ENCODE measurements at regions not wholly inside any gene's neighbourhood (a gene's known extent, or its start where the extent isn't known, plus 50 kb on each side); places are given as distances from the start of the nearest gene placed in this dataset.

DNA sequence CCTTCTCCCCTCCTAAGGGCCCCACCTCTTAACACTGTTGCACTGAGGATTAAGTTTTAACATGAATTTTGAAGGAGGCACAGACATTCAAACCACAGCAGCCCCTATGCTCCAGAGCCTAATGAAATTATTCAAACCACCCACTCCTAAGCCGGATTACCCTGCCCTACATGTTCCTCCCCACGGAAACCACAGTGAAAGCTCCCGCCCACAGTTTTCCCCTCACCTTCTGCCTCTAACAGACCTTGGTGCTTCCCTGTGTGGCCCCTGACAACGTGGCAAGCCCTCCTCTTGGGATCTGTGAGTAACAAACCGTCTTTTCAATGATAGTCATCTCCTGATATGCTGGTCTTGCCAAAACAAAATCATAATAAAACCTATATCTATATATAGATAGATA is 74.8 kb downstream of the RIN2 start:
- no peak overlapping the region for H3K27ac ChIP-seq
- ATAC-seq (no peak), DNase-seq (no peak)
- intact Hi-C loops (cut with DNase I): no loop called here
- H3K4me1 ChIP-seq: peaks cover 0 to 42% (median 19%) of the 10 kb centered on the region in 12 donors
- WGBS, 4 donors: 81 to 89% (median 83%) methylated on average over 5 of the region's 5 CpGs
- no peaks in the 10 kb centered on the region for H3K36me3 ChIP-seq
- no peak overlapping the region for H3K4me3 ChIP-seq
- H3K27me3 ChIP-seq: no peaks in the 10 kb centered on the region
- TF ChIP-seq, protein P1, sequence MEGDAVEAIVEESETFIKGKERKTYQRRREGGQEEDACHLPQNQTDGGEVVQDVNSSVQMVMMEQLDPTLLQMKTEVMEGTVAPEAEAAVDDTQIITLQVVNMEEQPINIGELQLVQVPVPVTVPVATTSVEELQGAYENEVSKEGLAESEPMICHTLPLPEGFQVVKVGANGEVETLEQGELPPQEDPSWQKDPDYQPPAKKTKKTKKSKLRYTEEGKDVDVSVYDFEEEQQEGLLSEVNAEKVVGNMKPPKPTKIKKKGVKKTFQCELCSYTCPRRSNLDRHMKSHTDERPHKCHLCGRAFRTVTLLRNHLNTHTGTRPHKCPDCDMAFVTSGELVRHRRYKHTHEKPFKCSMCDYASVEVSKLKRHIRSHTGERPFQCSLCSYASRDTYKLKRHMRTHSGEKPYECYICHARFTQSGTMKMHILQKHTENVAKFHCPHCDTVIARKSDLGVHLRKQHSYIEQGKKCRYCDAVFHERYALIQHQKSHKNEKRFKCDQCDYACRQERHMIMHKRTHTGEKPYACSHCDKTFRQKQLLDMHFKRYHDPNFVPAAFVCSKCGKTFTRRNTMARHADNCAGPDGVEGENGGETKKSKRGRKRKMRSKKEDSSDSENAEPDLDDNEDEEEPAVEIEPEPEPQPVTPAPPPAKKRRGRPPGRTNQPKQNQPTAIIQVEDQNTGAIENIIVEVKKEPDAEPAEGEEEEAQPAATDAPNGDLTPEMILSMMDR (IDR thresholded peaks at IDR 0.05): no peak
- TF ChIP-seq POLR2A (IDR thresholded peaks at IDR 0.05): no peak
- no peaks in the 10 kb centered on the region for H3K9me3 ChIP-seq

DNA sequence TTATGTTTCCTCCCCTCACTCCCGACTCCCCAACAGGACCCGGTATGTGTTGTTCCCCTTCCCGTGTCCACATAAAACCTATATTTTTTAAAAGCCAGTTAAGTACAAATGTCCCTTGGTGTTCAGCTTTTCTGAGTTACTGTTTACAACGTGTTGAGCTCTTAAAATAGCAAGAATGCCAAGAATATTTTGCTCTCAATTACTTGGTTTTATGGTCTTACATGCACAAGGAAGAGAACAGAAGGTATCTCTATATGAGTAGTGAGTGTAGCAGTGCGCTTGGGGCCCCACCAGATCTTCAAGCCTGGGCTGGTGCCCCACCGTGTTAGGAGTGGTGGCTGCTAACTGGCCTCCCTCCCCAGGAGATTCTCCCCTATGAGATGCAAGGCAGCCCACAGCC is 75.3 kb downstream of the RIN2 start:
- Histone ChIP-seq H3K4me3 (no peak overlapping the region), H3K36me3 (no peaks in the 10 kb centered on the region), H3K9me3 (no peaks in the 10 kb centered on the region), H3K27ac (no peak overlapping the region), H3K27me3 (no peaks in the 10 kb centered on the region), H3K4me1 (peaks cover 0 to 37% (median 14%) of the 10 kb centered on the region in 12 donors)
- no peak for DNase-seq
- no peak for ATAC-seq
- whole genome bisulfite sequencing, 4 donors: 81 to 85% (median 82%) methylated on average over 6 of the region's 6 CpGs
- no peak for TF ChIP-seq POLR2A (IDR thresholded peaks at IDR 0.05)
- TF ChIP-seq, protein P1 (IDR thresholded peaks at IDR 0.05): no peak
- intact Hi-C loops (cut with DNase I): no loop called here

DNA sequence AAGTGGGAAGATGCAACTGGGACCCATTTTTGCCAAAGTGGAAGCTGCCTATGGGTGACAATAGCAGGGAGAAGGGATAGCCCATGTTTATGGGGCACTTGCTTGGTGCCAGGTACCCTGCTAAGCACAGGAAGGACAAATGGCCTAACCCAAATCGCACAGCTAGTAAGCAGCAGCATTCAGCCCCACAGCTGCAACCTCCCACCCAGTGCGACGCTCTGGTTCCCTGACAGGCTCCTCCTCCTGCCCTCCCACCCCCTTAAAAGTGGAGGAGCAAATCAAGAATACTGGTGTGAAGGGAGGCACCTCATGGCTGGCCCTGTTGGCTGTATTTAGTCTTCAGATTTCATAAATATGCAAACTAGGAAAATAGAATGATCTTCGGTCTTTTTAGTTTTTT is 76.2 kb downstream of the RIN2 start:
- TF ChIP-seq, protein P1 (IDR thresholded peaks at IDR 0.05): no peak
- TF ChIP-seq POLR2A (IDR thresholded peaks at IDR 0.05): no peak
- Histone ChIP-seq H3K27ac (no peak overlapping the region), H3K36me3 (peaks cover 0 to 6% (median 0%) of the 10 kb centered on the region in 9 donors), H3K27me3 (no peaks in the 10 kb centered on the region), H3K4me1 (peaks cover 0 to 30% (median 8%) of the 10 kb centered on the region in 12 donors), H3K4me3 (no peak overlapping the region), H3K9me3 (no peaks in the 10 kb centered on the region)
- 84 to 98% (median 92%) methylated on average over 3 to 4 of the region's 4 CpGs for WGBS, 4 donors
- intact Hi-C loops (cut with DNase I): no loop called here
- DNase-seq: no peak
- no peak for ATAC-seq

DNA sequence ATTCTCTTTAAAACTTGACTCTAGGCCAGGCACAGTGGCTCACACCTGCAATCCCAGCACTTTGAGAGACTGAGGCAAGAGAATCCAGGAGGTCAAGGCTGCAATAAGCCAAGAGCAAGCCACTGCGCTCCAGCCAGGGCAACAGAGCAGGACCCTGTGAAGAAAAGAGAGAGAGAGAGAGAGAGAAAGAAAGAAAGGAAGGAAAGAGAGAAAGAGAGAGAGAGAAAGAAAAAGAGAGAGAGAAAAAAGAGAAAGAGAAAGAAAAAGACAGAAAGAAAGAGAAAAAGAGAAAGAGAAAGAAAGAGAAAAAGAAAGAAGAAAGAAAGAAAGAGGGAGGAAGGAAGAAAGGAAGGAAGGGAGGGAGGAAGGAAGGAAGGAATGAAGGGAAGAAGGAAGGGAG is 76.7 kb downstream of the RIN2 start:
- no peak for TF ChIP-seq POLR2A (IDR thresholded peaks at IDR 0.05)
- TF ChIP-seq, protein P1 (IDR thresholded peaks at IDR 0.05): no peak
- no peaks in the 10 kb centered on the region for H3K27me3 ChIP-seq
- no peaks in the 10 kb centered on the region for H3K9me3 ChIP-seq
- WGBS, 4 donors: 96 to 100% (median 99%) methylated on average over 1 of the region's 1 CpG
- peaks cover 0 to 30% (median 8%) of the 10 kb centered on the region in 12 donors for H3K4me1 ChIP-seq
- intact Hi-C loops (cut with DNase I): no loop called here
- H3K4me3 ChIP-seq: no peak overlapping the region
- H3K36me3 ChIP-seq: peaks cover 0 to 7% (median 0%) of the 10 kb centered on the region in 9 donors
- ATAC-seq (no peak), DNase-seq (no peak)
- no peak overlapping the region for H3K27ac ChIP-seq

Data from heart left ventricle (tissue), 16 donors.